NCI-H2196 treated with DMSO at 0.1 percent for 48 hours (cell line): ENCODE measurements at regions not wholly inside any gene's neighbourhood (a gene's known extent, or its start where the extent isn't known, plus 50 kb on each side); places are given as distances from the start of the nearest gene placed in this dataset.

ENCODE experiments used
- DNase-seq: peaks from one replicate; lab custom pipeline; 2025; ENCODE audit not compliant: unreplicated experiment; lab: John Stamatoyannopoulos, UW

DNA sequence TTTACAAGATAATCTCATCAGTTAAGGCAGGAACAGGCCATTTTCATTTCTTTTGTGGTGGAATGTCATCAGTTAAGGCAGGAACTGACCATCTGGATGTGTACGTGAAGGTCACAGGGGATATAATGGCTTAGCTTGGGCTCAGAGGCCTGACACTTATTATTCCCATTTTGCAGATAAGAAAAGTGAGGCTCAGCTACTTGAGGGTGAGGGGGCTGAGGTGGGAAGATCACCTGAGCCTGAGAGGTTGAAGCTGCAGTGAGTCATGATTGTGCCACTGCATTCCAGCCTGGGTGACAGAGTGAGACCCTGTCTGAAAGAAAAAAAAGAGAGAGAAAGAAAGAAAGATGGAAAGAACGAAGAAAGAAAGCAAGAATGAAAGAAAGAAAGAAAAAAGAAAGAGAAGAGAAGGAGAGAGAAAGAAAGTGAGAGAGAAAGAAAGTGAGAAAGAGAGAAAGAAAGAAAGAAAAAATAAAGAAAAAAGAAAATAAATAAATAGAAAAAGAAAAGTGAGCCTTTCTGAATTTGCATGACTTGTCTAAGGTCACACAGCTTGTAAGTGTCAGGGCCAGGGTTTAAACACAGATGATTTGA is 142.0 kb downstream of the TMEM30B start:
- DNase-seq, result no peak

- DNase-seq, result no peak
These were observed 148.2 kb downstream of the TMEM30B start for GRCh38 chr14:61132894-61133293.

DNA sequence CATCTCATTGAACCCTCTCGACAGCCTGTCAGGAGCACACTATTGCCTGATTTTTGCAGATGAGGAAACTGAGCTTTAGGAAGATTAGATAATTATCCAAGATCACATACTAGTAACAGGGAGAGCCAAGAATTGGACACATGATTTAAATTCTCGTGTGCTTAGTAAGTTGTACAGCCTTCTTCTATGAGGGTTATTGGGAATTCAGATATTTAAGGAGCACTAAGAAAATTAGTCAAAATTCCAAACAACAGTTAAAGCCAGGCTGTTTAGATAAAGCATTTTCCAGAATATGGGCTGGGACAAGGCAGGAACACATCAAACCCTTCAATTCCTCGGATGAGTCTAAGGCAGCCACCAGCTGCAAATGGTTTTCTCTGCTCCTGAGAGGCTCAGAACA is 148.8 kb downstream of the TMEM30B start:
- no peak for DNase-seq

GRCh38 chr14:61130512-61131260 is 149.6 kb downstream of the SLC38A6 start:
- DNase-seq, result no peak

GRCh38 chr14:61129168-61129745 is 148.2 kb downstream of the SLC38A6 start:
- DNase-seq, result no peak

- DNase-seq, result no peak
These were observed 147.5 kb downstream of the SLC38A6 start for GRCh38 chr14:61128382-61129167.

DNA sequence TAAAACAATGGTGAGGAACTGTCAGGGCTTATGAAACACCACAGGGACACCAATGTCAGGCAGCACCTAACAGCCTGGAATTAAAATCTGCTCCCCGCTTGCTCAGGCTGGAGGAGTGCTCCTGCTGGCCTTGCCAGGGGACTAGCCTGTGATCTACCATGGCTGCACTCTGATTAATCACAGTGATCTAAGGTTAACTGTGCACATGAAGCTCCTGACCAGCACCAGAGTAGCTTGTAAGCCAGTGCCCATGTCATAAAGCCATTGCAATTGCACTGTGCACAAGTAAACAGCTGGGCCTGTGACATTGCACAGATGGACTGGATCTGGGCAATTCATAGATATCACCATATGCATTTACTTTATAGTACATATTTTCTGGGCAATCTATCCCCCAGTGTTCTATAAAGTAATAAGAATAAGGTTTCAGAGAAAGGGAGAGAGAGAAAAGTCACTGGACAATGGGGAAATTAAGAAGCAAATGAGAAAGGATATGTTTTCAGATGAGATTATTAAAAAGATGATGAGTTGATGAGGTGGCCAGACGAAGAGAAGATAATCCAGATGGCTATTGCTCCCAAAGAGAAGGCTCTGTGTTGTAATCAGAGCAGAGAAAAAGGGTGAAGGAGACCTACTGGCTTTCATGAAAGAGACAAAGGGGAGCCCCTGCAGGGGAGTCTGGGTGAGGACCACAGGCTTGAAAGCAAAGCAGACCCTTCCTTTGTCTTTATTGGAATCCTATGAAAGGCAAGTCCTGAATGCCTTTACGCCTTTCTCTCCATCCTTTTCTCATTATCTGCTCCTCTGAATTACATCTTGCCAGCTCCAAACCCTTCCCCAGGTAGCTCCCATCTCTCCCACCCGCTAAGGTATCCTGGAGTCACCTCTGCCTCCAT is 145.8 kb downstream of the SLC38A6 start:
- no peak for DNase-seq

DNA sequence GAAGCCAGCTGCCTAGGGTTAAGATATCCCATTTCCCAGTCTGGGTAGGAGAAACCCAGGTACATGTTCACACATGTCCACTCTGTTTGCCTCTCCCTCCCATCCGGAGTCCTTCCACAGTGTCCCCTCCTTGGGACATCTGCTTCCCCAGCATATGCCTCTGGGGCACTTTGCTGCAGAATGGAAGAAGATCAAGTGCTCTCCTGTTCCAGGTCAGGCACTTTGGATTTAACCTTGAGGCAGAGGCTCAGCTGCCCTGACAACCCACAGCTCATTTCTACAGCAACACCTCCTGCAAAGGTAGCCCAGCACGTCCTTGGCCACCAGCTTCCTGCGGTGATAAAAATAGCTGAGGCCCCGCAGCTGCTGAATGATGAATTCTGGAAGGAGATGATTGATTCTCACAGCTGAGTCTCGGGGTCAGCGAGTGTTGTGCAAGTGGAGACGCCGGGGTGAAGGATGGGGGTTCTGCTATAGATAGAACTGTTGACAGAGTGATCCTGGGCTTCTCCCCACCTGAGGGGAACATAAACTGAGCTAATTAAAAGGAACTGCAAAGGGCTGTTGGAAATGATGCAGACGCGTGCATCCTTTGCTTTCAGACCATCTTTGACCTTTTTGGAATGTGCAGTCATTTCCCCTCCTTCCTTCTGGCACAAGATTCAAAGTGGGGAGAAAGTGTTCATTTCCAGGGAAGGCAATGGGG is 145.0 kb downstream of the SLC38A6 start:
- DNase-seq, result peak; percentile 60

- no peak for DNase-seq
These were observed 144.2 kb downstream of the SLC38A6 start for GRCh38 chr14:61125041-61125866.

DNA sequence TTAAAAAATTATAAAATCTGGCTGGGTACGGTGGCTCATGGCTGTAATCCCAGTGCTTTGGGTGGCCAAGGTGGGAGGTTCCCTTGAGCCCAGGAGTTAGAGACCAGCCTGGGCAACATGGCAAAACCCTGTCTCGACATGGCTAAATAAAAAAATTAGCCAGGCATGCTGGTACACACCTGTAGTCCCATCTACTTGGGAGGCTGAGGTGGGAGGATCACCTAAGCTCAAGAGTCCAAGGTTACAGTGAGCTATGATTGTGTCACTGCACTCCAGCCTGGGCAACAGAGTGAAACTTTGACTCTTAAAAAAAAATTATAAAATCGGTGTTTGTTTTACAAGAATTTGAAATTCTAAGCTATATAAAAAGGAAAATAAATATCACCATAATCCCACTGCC is 141.8 kb downstream of the SLC38A6 start:
- no peak for DNase-seq

DNA sequence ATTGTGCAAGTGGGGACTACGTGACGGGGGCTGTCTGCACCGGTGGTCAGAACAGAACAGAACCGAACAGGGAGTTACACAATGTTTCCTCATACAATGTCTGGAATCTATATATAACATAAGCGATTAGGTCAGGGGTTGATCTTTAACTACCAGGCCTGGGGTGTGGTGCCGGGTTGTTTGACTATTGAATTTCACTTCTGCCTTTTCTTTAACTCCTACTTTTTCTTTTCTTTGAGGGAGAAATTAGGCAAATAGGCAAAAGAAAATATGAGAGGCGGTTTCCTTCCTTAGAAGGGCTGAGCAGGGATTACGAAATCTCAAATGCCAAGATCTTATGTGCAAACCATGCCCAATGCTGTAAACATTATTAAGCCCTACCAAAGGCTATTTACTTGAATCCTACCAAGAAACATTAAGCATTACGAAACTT is 140.3 kb downstream of the SLC38A6 start:
- no peak for DNase-seq

DNA sequence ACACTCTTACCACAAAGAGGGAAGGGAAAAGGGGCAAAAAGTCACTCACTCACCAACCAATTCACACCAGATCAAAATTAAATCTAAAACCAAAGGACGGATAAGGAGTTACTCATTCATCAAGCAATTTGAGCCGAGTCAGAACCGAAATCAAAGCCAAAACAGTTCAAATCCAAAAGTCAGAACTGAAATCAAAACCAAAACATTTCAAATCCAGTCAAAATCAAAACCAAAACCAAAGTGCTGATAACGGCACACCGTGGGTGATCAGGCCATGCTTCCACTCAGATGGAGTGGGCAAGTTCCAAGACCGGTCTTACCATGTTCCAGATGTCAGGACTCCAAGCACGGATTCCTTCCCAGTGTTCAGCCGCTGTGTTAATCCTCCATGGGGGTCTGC is 139.5 kb downstream of the SLC38A6 start:
- no peak for DNase-seq

GRCh38 chr14:61119006-61119405 is 138.0 kb downstream of the SLC38A6 start:
- DNase-seq, result no peak

GRCh38 chr14:61116369-61116768 is 135.3 kb downstream of the SLC38A6 start:
- DNase-seq, result no peak

DNA sequence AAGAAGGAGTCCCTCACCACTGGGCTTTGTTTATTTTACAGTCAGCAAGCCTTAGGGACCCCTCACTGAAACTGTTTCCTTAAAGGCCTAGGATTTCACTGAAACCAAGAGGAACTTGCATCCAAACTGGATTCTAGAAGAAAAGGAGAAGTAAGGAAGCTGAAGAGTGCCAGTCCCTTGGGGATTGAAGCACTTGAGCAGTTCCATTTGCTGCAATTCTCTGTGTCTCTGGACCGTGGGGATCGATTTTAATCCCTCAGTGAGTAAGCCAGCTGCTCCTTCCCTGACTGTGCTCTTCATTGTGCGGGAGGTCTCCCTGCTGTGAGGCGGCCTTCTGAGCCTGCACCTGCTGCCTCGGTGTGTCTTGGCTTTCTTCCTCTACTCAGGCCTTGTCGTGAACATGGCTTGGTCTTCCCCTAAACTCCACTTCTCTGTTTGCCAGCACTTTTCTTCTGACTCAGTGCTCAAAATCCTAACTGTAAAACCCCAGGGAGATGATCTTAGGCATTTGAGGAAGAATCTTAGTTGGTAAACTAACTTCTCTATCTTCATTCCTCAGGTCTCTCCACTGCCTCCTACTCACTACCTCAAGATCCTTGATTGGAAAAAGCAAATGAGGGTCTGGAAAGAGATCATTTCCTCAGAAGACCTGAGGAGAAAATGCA is 132.6 kb downstream of the SLC38A6 start:
- no peak for DNase-seq

DNA sequence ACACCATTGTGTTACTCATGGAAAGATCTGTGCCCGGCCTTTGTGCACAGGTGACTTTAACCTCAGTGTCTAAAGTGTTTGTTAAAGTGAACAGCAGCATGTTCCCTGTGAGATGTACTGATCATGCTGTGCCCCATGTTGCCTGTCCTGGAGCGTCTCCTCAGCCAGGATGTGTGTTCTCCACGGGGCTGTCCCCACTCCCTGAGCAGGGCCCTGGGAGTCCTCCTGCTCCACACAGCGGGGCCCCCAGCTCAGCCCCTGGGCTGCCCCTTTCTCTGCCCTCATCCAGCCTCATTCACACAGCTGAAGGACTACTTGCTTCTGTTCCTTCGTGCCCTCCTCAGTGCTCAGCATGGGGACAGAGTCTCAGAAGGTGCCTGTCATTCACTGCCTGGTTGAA is 131.5 kb downstream of the SLC38A6 start:
- DNase-seq, result no peak

GRCh38 chr14:61111731-61112130 is 130.7 kb downstream of the SLC38A6 start:
- DNase-seq, result no peak

DNA sequence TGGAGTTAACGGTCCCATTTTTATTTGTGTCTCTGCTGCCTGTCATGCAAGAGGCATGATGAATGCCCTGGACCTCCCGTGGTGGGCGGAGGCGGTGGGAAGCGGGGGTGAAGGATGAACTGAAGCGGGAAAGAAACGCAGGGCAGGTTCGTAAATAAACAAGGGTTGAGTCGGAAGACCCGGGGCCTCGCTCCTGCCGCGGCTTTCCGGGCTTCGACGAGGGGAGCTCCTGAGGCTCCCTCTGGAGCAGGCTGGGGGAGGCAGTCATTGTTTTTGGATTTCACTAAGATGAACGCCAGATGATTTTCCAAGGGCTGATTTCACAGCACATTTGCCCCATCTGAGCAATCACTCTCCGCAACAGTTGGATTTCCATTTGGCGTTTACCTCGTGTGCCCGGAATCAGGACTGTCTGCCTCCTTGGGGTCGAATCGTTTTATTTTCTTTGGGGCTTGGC is 130.2 kb downstream of the SLC38A6 start:
- DNase-seq, result no peak
